Type B pancreatic cell (in vitro differentiated cells): ENCODE measurements at regions not wholly inside any gene's neighbourhood (a gene's known extent, or its start where the extent isn't known, plus 50 kb on each side); places are given as distances from the start of the nearest gene placed in this dataset.

Experiments
- DNase-seq: peaks from one replicate; pipeline ENCODE4 v3.0.0; 2021; ENCODE audit warnings: mixed read lengths; ENCODE audit not compliant: unreplicated experiment; ENCODE audit errors: extremely low spot score
- H3K27ac Mint-ChIP-seq: 2 replicates; pipeline ENCODE4 v1.8.0; 2021; ENCODE audit warnings: mild to moderate bottlenecking, mixed read lengths
- H3K27me3 Mint-ChIP-seq: 2 replicates; pipeline ENCODE4 v1.8.0; 2021; ENCODE audit warnings: mixed read lengths
- H3K36me3 Mint-ChIP-seq: 2 replicates; pipeline ENCODE4 v1.8.0; 2021; ENCODE audit warnings: mixed read lengths
- H3K4me1 Mint-ChIP-seq: one replicate; pipeline ENCODE4 v1.8.0; 2021; ENCODE audit warnings: mixed read lengths; ENCODE audit not compliant: unreplicated experiment
- H3K4me3 Mint-ChIP-seq: 2 replicates; pipeline ENCODE4 v1.8.0; 2021; ENCODE audit warnings: mild to moderate bottlenecking, mixed read lengths
- H3K9me3 Mint-ChIP-seq: 2 replicates; pipeline ENCODE4 v1.8.0; 2021; ENCODE audit warnings: mixed read lengths
- CTCF ChIP-seq: fragments of 200-600 bp; sonication (generic); conservative IDR thresholded peaks from 2 replicates; pipeline ENCODE4 v1.5.0; 2021; ENCODE audit warnings: antibody characterized with exemption, mild to moderate bottlenecking

DNA sequence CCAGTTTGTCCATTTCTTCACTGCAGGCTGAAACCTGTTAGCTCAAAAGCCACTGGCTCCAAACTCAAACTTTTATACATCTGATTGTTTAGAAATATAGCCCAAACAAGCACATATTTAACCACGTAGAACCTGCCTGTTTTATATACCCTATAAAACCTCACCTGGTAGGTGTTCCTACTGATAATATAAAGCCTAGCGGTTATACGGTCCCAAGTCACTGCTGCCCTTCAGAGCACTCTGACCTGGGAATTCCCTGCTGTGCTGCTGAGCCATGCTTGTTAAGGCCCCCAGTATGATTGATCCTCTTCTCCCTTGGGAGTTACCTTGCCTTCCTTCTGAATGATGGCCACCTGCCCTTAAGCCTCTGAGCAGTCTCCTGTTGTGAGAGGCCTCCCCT, 432.8 kb upstream of the LCORL start:
- Mint-ChIP-seq H3K4me1 (no peaks in the 10 kb centered on the region), H3K27ac (no peak overlapping the region), H3K27me3 (peaks cover 3% of the 10 kb centered on the region), H3K9me3 (no peaks in the 10 kb centered on the region), H3K36me3 (no peaks in the 10 kb centered on the region), H3K4me3 (no peak overlapping the region)
- no peak for DNase-seq
- TF ChIP-seq CTCF: no peak

GRCh38 chr4:18445110-18445509, 423.6 kb upstream of the LCORL start:
- H3K27me3 Mint-ChIP-seq: no peaks in the 10 kb centered on the region
- H3K27ac Mint-ChIP-seq: no peak overlapping the region
- no peak overlapping the region for H3K4me3 Mint-ChIP-seq
- peaks cover 9% of the 10 kb centered on the region for H3K4me1 Mint-ChIP-seq
- no peaks in the 10 kb centered on the region for H3K36me3 Mint-ChIP-seq
- peaks cover 8% of the 10 kb centered on the region for H3K9me3 Mint-ChIP-seq
- no peak for DNase-seq
- TF ChIP-seq CTCF: no peak

DNA sequence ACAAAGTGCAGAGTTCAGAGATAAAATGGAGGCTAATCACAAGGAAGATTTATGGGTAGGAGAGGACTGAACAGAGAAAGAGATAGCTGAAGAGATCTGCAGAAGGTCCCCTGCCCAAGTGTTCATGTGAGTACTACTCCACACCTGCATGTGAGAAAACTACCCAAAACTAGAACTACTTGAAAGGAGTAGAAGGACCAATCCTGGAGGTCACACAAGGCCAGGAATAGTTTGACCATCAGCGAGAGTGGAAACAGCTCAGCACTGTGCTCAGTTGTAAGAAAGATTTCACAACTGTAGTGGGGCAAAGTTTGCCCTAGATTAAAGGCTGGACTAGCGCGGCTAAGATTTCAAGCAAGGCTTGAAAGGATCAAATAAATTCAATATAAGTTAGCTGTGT, 422.7 kb upstream of the LCORL start:
- Mint-ChIP-seq H3K4me1 (peaks cover 9% of the 10 kb centered on the region), H3K4me3 (no peak overlapping the region), H3K9me3 (peaks cover 8% of the 10 kb centered on the region), H3K27ac (no peak overlapping the region), H3K36me3 (no peaks in the 10 kb centered on the region), H3K27me3 (no peaks in the 10 kb centered on the region)
- DNase-seq: no peak
- TF ChIP-seq CTCF: no peak

GRCh38 chr4:18442957-18443356, 421.4 kb upstream of the LCORL start:
- no peak overlapping the region for H3K4me3 Mint-ChIP-seq
- no peak for DNase-seq
- H3K9me3 Mint-ChIP-seq: peaks cover 8% of the 10 kb centered on the region
- H3K27me3 Mint-ChIP-seq: no peaks in the 10 kb centered on the region
- no peak for TF ChIP-seq CTCF
- H3K36me3 Mint-ChIP-seq: no peaks in the 10 kb centered on the region
- H3K27ac Mint-ChIP-seq: no peak overlapping the region
- H3K4me1 Mint-ChIP-seq: peaks cover 9% of the 10 kb centered on the region

DNA sequence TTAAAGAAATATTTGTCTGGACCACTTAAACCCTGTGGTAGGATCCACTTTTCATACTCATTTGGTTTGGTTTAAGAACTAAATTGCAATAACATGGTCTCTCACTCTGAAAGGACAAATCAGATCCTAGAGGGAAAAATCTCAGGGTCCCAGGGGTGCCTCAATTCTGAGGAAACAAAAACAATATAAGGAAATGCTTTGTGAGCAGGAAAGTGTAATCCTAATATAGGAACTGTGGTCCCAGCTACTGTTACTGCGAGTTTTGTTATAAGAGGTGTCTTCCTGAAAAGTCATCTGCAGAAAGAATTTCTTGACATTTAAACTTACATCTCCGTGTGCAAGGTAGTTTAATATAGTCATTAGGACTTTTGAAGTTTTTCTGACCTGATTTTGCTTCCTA, 420.1 kb upstream of the LCORL start:
- no peak overlapping the region for H3K27ac Mint-ChIP-seq

More for the DNA sequence above, 420.1 kb upstream of the LCORL start:
- TF ChIP-seq CTCF: no peak
- Mint-ChIP-seq H3K9me3 (peaks cover 8% of the 10 kb centered on the region), H3K36me3 (no peaks in the 10 kb centered on the region), H3K27me3 (no peaks in the 10 kb centered on the region), H3K4me1 (peaks cover 9% of the 10 kb centered on the region), H3K4me3 (no peak overlapping the region)
- no peak for DNase-seq
